GM18907 (cell line): ENCODE measurements at regions not wholly inside any gene's neighbourhood (a gene's known extent, or its start where the extent isn't known, plus 50 kb on each side); places are given as distances from the start of the nearest gene placed in this dataset.

Experiments used
- ATAC-seq: cut with Tn5 transposase; IDR thresholded peaks from one replicate; pipeline ENCODE4 v1.9.1; 2021; ENCODE audit warnings: mild to moderate bottlenecking, moderate library complexity; ENCODE audit not compliant: unreplicated experiment

DNA sequence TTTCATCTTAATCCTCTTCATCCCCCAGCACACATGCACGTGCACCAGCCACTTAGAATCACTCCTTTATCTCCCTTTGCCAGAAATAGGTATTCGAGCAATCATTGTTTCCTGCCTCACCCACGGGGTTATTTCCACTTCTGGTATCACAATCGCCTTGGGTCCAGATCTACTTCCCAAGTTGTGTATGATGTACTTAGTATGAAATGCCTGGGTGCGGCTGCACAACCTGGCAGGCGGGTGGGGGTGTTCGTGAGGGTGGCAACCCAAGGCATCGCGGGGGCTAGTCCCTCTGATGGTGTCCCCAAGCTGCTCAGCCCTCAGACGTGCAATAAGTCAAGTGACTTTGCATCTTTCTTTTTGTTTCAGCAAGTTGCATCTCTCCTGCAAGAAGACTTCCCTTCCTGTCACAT is 475.6 kb downstream of the MIAT start:
- no peak for ATAC-seq

DNA sequence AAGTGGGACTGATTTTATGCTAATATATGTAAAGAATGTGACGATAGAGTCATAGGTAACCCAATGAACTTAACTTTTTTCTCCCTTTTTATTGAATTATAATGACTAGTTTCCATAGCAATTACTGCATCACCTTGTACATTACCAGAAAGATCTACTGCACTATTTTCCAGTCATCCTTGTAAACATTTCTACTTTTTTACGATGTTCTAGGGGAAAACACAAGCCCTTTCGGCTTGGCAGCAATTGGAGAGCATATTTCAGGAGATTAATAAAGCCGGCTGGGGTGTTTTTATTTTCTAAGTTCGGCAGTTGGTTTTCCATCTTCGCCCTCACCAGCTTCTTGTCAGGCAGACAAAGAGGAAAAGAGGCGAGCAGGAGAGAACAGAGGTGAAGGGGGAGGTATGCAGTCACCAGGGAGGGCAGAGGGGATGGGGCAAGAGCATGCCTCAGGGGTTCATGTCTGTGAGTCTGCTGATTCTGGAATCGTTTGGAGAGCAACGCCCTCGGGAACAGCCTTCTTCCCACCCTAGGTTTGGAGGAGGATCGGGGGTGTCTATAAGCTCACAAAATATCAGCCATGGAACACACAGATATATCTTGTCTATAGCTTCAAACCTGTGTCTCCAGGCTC is 476.4 kb downstream of the MIAT start:
- ATAC-seq = no peak

DNA sequence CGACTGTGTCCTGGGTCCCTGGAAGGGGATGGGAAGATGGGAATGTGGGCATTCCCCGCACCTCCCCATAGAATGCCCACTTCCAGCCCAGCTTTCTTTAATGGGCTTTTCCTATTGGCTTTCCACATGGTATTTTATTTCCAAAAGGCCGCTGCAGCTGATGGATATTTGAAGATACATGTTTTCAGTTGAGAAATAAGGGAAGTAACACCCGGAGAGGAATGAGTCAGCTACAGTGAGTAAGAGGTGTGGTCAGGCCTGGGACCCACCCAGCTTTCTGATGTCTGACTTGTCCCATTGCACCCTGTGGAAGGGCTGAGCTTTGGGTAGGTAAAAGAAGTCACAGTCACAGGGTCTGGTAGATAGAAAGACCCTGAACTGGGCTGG is 476.9 kb downstream of the MIAT start:
- no peak for ATAC-seq

DNA sequence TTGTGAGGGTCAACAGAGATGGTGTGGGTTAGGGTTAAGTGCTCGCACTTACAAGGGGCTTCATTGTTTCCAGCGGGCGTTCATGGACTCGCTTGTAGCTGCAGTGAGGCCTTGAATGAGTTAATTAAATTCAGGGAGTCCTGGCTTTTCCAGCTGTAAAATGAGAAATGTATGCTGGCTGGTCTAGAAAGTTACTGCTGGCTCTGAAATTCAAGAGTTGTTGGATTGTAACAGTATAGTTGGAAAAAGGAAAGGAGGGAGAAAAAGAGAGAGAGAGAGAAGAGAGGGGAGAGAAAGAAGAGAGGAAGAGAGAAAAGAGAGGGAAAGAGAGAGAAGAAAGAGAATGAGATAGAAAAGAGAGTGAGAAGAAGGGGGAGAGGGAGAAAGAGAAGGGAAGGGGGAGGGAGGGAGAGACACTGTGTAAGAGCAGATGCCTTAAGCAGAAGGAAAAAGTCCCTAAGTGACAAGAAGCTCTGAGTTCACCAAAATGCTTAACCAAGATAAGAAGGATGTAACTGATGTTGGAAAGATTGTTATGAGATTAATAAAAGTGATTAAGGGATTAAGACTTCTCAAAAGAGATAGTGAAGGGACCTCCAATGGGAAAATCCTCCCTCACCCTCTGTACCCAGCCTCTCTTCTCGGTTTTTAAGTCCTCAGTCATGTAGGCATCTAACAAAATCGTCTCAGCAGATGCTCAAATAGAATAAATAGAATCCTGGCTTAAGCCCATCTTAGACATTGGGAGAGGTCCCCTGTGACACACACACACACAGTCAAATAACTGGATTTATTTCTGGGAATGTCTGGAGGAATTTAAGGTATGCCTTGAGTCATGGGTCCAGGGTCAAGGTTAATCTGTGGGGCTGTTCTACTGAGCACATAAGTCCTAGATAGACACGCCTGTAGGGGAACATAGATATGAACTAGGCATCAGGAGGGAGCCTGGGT is 477.9 kb downstream of the MIAT start:
- ATAC-seq = no peak

DNA sequence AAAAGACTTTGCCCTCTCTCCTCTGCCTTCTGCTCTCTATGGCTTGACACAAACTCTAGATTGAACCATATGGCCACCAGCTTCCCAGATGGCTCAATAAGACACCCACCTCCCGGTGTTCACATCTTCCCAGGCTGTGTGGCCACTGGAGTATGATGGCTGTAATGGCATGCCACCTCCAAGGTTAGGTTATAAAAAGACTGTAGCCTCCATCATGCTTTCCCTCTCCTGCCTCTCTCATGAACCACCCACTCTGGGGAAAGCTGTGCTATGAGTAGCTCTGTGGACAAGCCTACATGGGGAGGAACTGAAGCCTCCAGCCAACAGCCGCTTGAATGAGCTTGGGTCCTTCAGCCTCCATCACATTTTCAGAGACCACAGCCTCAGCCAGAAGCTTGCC is 479.2 kb downstream of the MIAT start:
- no peak for ATAC-seq

DNA sequence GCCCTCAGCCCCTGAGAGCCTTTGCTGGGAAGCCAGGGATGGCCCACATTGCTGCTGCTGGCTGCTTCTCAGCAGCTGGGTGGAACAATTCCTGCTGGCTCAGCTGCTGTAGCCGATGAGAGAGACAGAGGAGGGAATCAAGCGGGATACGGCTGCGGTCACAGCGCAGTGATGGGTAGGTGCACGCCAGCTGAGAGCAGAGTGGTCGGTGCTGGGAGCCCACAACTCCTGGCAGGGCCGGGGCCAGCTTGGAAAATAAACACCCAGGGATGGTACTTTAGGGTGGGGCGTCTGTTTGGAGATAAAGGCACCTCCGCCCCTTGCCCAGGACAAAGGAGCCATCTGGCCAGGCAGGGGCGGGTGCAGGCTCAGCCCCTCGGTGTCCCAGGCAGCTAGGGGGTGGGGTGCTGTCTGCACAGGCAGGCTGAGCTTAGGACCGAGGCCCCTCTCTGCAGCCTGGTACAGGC is 480.5 kb downstream of the MIAT start:
- ATAC-seq = no peak

DNA sequence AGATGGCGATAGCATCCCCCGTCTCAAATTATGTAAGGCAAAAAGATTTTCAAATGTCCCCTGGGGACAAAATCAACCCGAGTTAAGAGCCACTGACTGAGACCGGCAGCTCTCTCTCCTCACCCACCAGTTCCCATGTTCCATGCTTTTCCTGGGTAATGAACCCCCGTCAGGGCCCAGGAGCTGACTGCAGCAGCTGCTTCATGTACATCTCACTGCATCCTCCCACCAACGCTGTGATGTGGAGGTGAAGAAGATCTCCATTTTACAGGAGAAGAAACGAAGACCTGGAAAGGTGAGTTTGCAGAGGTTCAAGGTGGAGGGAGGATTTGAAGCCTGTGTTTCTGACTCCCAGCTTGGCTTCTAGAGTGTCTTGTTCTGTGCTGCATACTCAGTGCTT is 481.1 kb downstream of the MIAT start:
- ATAC-seq = no peak

DNA sequence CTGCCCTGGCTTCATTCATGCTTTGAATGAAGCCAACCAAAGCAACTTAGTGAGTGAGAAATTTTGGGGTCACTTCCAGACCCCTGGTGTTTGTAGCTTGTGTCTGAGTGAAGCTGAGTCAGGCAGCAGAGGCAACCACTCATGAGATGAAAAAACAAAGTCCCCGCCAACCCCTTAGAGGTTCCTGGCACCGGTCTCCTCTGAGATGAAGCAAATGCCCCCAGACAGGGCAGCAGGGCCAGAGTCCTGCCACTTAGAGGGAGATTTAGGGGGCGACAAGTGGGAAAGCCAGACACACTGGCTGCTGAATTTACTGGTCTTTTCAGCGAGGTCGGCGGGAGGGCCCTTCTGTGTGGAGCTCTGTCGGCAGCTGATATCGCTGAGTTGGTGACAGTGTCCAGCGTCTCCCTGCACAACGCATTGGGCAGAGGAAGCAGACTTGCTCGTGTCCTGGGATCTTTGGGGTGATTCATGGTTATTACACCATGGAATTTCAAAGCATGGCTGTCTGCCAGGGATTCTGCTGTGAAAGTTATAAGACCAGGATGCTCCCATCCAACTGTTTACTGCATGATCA is 482.6 kb downstream of the MIAT start:
- no peak for ATAC-seq

DNA sequence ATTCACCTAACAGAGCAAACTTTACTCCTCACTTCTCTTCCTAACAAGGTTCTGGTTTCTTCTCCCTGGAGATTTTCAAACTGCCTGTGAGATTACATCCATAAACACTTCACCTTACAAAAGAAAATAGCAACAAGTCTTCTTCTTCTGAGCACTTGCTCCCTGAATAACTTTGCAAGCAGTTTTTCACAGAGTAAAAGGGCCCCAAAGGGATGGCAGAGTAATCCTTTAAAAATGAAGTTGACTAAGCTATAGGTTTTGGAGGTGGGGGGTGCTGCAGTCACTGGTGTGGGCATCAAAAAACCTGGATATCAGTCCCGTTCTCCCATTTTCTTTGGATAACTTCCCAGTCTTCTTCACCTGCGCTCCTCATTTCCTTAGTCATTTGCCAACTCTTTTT is 484.9 kb downstream of the MIAT start:
- no peak for ATAC-seq

DNA sequence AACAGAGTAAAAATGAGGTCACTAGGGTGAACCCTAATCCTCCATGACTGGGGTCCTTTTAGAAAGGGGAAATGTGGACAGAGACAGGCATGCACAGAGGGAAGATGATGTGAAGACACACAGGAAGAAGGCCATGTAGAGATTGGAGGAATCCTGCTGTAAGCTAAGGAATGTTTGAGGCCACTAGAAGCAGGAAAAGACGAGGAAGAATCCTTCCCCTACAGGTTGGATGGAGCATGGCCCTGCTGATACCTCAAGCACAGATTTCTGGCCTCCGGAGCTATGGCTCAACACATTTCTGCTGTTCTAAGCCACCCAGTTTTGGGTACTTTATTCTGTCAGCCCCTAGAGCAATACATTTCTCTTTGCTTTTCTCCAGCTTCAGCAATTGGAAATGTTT is 486.9 kb downstream of the MIAT start:
- no peak for ATAC-seq

DNA sequence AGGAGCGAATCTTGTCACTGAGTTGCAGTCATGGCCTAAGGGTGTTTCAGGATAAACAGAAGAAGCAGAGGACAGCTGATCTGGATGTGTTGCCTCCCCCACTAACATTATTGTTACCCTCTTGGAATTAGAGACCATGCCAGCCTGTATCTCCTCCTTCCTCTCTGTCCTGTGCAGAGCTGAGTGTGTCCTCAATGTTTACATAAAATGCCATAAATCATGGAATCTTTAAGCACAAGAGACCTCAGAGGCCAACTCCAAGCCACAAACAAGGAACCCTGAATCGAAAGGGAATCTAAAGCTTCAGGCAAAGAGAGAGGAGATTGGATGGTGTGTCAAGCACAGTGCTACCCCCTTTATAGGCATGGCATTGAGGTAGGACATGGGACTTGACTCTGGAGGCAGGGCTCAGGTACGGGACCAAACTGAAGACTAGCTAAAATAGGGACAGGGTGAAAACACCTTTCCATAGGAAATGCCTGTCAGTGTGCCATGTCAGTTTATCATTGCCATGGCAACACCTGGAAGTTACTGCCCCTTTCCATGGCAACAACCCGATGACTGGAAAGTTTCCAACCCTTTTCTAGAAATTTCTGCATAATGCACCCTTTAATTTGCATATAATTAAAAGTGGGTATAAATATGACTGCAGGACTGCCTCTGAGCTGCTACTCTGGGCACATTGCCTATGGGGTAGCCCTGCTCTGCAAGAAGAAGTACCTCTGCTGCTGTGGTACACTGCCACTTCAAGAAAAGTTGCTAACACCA is 489.7 kb downstream of the MIAT start:
- ATAC-seq = no peak

DNA sequence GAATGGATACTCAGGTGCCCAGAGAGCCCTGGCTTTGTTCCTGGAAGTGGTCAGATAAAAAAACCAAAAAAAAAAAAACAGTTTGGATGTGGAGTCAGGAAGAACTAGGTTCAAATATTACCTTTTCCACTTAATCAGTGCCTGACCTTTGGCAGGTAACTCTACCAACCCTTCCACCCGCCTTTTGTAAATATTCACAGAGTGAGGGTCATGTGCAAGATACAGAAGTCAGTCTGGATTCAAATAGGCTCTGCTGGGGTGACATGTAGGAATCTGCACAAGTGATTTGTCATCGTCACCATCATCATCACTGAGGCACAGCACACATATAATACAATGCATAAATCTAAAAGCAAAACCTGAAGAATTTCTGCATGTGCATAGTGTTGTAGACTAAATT is 490.7 kb downstream of the MIAT start:
- no peak for ATAC-seq

DNA sequence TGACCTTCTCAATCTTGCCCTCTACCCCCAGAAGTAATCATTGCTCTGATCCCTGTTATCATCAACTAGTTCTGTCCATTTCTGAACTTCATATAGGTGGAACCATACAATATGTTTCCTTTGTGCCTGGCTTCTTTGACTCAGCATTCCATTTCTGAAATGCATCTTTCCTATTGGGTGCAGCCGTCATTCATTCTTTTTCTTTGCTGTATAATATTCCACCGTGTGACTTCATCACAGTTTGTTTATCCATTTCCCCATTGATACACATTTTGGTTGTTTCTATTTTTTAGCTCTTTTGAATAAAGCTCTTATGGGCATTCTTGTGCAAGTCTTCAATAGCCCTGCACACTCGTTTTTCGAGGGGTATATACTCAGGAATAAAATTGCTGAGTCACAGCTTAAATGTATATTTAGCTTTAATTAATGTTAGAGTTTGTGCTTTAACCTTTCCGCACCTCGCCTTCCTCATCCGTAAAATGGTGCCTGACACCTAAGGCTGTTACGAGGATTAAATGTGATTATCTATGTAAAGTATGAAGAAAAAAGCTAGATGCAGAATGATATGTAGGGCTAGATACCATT is 491.6 kb downstream of the MIAT start:
- ATAC-seq = no peak

DNA sequence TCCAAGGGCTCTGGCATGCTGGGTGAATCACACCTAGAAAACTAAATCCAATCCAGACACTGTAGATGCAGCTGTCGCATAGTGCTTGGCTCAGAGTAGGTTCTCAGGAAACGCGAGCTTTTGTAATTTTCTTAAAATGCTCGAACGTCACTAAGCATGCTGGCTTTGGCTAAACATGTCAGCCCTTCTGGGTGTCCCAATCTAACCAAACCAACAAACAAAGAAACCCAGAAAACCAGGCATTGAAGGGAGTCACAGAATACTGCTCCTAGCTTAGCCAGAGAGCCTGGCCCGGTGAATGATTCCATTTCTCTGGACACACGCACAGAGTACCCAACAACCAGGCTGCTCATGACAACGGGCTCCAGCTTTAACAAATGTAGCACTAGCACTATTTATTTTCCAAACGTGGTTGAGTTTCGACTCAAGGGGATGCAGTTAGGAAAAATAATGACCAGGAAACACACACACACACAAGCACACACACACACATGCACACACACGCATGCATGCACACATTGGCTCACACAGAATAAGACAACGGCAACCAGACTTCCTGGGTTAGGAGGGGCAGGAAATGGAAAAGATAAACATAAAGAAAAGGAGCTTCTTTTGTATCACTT is 492.6 kb downstream of the MIAT start:
- no peak for ATAC-seq

DNA sequence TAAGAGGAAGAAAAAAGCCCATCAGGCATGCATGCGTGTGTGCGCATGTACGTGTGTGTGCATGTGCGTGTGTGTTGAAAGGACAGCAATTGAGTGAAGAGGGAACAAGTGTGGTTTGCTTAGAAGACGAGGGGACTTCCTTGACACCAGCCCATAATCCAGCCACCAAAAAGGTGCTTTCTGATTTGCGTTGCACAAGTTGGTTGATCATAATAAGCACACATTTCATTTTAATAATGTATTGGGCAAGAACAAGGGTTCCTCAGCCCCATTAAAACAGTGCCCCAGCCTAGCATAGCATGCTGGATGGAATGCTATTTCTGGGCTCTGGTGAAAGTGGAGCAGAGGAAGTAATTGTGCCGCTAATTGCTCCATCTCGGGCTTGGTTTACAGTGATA is 493.2 kb downstream of the MIAT start:
- no peak for ATAC-seq

DNA sequence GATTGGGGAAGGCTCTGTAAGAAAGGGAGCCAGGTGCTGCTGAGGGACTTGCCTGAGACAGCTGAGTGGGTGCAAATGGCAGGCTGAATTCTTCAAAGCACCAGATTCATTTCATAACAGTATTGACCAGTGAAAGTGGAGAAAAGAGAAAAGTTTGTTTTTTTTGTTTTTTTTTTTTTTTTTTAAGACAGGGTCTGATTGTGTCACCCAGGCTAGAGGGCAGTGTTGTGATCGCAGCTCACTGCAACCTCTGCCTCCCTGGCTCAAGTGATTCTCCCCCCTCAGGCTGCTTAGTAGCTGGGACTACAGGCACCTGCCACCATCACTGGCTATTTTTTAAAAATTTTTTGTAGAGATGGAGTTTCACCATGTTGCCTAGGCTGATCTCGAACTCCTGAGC is 494.0 kb downstream of the MIAT start:
- ATAC-seq = no peak

DNA sequence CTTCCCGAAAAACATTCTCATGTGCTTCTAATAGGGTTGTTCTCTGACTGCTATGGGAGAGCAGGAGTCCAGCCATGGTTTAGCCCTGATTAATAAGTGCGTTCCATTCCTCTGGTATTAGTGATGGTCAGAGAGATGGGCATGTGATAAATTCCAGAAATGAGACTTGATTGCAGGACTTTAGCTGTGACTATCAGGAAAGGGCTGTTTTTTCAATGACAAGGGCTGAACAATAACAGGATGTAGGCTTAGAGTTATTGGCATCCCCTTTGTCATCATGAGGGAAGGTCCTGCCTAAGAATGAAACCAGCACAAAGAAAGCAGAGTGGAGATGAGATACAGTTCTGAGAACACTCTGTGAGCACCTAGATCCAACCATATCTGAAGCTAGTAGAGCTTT is 494.6 kb downstream of the MIAT start:
- ATAC-seq = no peak

DNA sequence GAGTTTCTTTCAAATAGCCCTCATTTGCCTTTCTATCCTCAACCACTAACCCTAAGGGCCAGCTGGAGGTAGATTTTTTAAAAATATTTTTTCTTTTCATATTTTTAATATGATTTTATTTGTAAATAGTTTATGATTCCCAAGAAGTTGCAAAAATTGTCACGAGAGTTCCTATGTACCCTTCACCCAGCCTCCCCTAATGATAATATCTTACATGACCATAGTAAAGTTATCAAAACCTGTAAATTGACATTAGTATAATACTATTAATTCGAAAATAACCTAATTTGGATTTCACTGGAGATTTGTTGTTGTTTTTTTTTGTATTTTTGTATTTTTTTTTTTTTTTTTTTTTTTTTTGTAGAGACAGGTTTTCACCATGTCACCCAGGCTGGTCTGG is 495.5 kb downstream of the MIAT start:
- ATAC-seq = no peak

DNA sequence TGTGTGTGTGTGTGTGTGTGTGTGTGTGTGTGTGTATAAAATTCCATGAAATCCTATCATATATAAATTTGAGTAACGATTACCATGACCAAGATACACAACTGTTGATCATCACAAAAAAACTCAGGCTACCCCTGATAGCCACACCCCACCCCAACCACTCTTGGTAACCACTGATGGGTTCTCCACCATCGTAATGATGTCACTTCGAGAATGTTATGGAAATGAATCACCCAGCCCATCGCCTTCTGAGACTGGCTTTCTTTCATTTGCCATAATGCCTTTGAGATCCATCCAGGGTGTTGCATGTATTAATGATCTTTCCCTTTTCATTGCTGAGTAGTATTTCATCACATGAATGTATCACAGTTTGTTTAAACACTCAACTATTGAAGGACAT is 496.0 kb downstream of the MIAT start:
- ATAC-seq = no peak

DNA sequence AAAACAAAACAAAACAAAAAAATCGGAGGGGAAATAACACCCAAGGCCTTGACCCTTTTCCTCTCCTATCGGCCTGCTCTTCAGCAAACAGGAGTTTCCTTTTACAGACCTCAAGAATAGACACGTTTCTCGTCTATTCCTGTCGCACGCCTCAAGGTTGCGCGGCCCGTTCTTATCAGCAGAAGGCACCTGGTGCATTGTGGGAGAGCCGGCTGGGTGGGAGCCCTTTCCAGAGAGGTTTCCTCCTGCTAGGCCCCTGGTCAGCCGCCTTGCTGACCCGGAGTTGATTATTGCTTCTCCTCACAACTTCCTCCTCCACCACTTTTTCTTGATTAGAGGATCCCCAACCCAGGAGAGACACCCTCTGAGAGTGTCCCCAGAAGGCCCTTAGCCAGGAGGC is 497.3 kb downstream of the MIAT start:
- ATAC-seq = no peak
